ENCODE measurements at regions not wholly inside any gene's neighbourhood (a gene's known extent, or its start where the extent isn't known, plus 50 kb on each side); places are given as distances from the start of the nearest gene placed in this dataset.
"Not testable (repeated sequence)": the region's sequence is repeated elsewhere in the genome, so short reads cannot be mapped to it uniquely, and the experiment has no call there.

DNA sequence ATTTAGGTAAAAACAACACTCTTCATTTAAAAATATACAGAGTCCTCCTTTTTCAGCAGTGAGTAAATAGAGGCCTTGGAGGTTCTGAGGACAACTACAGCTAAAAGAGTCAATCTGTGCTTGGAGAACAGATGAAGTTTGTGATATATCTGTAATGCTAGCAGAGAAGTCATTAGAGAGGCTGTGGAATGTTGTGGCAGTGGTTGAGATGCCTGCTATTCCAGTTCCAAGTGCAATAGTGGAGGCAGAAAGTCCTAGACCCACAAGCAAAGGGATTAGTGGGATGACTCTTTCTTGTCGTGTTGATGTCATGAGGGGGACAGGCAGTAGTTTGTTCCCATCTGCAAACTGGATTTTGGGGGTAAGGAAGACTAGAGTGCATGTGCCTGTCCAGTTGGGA, 62.1 kb upstream of the EZR start:
- not testable (repeated sequence) for DNase-seq

DNA sequence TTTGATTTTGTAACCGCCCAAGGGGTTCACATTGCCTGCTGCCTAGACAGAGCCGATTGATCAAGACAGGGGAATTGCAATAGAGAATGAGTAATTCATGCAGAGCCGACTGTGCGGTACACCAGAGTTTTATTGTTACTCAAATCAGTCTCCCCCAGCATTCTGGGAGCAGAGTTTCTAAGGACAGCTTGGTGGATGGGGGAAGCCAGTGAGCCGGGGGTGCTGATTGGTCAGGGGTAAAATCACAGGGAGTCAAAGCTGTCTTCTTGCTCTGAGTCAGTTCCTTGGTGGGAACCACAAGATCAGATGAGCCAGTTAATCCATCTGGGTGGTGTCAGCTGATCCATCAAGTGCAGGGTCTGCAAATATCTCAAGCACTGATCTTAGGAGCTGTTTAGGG, 60.0 kb upstream of the EZR start:
- DNase-seq, result no peak

DNA sequence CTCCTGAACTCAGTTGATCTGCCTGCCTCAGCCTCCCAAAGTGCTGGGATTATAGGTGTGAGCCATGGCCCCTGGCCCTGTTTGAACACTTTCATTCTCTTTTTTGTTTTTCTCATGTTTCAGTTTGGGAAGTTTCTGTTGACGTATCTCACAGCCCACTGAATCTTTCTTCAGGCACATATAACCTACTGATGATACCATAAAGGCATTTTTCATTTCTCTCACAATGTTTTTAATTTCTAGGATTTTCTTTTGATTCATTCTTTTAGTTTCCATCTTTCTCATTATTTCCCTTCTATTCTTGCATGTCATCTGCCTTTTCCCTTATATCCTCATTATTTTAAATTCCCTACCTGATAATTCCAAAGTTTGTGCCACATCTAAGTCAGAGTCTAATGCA, 58.5 kb upstream of the EZR start:
- DNase-seq, result no peak

DNA sequence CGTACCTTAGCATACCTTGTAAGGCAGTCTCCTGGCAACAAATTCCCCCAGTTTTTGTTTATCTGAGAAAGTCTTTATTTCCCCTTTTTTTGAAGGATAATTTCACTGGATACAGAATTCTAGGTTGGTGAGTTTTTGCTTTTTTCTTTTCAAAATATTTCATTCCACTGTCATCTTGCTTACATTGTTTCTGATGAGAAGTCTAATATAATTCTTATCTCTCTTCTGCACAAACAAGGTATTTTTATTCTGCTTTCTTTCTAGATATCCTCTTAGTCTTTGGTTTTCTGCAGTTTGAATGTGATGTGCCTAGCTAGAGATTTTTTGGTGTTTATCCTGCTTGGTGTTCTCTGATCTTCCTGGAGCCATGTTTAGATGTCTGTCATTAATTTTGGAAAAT, 57.7 kb upstream of the EZR start:
- DNase-seq, result no peak

DNA sequence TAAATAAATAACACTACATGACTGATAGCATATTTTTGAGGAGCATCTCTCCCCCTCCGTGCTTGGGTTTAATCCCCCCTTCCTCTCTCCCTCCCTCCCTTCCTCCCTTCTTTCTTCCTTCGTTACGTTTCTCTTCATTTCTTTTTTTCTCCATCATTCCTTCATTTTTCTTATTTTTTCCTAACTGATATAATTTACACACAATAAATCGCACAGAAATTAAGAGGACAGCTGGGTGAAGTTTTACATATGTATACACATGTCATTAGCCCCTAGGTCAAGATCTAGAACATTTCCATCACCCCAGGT, 51.4 kb upstream of the EZR start:
- no peak for DNase-seq

DNA sequence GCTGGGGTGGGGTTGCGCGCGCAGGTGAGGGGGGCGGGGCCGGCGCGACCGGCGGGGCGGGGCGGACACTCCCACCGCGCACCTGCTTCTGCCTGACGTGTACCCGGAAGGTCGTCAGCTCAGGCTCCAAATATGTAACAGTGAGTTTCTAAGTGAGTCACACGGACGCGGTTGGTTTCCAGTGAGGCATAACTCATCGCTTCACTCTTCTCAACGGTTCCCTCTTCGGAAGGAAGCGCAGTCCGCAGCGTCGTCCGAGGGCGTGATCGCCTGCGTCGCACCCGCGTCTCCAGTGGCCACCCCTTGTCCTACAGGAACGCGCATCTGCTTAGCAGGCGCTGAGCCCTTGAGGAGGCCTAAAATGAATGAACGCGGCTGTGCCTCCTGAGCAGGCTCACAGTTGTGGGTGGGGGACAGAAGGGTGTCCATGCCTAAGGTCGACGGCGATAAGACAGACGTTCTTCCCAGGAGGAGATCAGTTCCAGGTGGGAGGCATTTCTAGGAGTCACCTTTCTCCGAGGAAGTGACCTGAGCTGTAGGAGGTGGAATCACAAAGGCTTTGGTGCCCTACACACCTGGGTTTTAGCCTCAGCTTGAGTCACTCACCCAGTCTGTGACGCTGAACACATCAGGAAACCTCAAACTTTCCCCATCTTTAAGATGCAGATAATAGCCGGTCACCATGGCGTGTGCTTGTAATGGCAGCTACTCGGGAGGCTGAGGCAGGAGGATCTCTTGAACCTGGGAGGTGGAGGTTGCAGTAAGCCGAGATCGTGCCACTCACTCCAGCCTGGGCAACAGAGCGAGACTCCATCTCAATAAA, 50.9 kb upstream of the EZR start:
- peak; percentile 17 for DNase-seq

DNA sequence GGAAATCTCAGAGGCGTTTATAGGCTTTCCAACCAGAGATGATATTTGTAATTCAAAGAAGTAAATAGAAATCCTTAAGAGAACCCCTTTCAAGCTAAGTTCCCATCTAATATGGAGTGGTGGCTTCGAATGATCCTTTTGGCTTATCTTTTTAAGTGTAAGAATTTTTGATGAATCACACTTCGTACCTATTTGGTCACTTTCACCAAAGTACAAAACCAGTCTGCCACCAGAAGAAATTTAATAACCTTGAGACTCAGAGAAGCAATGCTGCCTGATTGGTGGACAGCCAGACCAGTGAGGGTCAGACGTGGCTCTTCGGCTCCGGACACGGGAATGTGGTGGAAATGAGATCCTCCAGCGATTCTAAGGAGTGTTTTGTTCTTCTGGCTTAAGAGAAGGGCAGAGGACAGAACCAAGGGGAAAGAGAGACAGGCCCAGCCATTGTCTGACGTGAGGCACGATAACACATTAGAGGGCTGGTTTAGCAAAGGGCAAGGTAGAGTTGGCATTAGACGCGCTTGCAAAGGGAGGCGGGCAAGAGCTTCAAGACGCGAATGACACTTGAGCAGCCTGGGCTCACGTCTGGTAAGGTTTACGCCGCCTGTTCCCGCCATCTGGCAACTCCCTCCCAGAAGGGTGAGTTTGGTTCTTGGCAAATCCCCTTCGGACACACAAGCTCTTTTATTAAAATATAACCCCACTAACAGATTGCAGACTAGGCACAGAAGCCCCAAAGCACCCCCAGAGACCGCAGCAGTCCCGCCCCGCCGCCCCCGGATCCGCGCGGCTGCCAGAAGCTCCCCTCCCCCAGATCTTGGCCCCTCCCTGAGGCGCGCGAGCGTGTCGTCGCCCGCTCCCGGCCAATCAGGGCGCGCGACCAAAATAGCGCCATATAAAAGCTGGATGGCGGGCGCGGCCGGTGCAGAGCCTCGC, 50.0 kb upstream of the EZR start:
- DNase-seq, result peak; percentile 82
